ENCODE measurements at regions not wholly inside any gene's neighbourhood (a gene's known extent, or its start where the extent isn't known, plus 50 kb on each side); places are given as distances from the start of the nearest gene placed in this dataset.

- TF ChIP-seq, protein P1, sequence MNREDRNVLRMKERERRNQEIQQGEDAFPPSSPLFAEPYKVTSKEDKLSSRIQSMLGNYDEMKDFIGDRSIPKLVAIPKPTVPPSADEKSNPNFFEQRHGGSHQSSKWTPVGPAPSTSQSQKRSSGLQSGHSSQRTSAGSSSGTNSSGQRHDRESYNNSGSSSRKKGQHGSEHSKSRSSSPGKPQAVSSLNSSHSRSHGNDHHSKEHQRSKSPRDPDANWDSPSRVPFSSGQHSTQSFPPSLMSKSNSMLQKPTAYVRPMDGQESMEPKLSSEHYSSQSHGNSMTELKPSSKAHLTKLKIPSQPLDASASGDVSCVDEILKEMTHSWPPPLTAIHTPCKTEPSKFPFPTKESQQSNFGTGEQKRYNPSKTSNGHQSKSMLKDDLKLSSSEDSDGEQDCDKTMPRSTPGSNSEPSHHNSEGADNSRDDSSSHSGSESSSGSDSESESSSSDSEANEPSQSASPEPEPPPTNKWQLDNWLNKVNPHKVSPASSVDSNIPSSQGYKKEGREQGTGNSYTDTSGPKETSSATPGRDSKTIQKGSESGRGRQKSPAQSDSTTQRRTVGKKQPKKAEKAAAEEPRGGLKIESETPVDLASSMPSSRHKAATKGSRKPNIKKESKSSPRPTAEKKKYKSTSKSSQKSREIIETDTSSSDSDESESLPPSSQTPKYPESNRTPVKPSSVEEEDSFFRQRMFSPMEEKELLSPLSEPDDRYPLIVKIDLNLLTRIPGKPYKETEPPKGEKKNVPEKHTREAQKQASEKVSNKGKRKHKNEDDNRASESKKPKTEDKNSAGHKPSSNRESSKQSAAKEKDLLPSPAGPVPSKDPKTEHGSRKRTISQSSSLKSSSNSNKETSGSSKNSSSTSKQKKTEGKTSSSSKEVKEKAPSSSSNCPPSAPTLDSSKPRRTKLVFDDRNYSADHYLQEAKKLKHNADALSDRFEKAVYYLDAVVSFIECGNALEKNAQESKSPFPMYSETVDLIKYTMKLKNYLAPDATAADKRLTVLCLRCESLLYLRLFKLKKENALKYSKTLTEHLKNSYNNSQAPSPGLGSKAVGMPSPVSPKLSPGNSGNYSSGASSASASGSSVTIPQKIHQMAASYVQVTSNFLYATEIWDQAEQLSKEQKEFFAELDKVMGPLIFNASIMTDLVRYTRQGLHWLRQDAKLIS (CRISPR knock-in tag; IDR thresholded peaks at IDR 0.05; ENCODE audit: borderline replicate concordance), result no peak
- no peak for TF ChIP-seq CTCF (IDR thresholded peaks at IDR 0.05)
- TF ChIP-seq ATF3 (CRISPR knock-in tag; conservative IDR thresholded peaks at IDR 0.05), result no peak
- TF ChIP-seq, protein P2, sequence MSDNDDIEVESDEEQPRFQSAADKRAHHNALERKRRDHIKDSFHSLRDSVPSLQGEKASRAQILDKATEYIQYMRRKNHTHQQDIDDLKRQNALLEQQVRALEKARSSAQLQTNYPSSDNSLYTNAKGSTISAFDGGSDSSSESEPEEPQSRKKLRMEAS (CRISPR knock-in tag; IDR thresholded peaks at IDR 0.05), result no peak
- TF ChIP-seq, protein P3, sequence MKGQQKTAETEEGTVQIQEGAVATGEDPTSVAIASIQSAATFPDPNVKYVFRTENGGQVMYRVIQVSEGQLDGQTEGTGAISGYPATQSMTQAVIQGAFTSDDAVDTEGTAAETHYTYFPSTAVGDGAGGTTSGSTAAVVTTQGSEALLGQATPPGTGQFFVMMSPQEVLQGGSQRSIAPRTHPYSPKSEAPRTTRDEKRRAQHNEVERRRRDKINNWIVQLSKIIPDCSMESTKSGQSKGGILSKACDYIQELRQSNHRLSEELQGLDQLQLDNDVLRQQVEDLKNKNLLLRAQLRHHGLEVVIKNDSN (CRISPR knock-in tag; IDR thresholded peaks at IDR 0.05), result no peak
- no peak for TF ChIP-seq ZNF121 (CRISPR knock-in tag; IDR thresholded peaks at IDR 0.05)
- TF ChIP-seq, protein P4, sequence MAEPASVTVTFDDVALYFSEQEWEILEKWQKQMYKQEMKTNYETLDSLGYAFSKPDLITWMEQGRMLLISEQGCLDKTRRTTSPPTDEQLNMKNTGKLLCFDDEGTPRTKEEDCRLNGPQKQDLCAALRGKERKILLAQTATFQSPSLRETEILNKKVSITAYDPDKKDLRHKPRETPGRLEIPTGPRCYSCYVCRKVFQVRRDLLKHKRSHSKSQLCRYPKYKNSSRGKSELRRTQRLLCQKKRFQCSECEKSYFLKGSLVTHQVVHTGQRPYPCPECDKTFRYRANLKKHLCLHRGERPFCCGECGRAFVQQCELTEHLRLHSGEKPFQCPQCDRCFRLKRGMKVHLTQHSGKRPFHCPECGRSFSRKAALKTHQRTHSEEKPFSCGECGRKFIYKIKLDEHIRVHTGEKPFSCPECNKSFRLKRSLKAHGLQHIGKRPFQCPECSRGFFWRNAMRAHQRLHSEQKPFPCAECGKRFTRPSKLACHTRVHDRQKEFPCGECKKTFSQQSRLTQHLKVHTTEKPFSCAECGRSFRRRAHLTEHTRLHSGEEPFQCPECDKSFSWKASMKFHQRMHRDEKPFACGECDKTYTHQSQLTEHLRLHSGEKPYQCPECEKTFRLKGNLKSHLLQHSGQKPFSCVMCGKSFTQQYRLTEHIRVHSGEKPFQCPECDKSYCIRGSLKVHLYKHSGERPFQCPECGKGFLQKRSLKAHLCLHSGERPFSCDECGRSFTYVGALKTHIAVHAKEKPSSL (CRISPR knock-in tag; conservative IDR thresholded peaks at IDR 0.05), result no peak
- no peak for TF ChIP-seq TEAD4 (CRISPR knock-in tag; IDR thresholded peaks at IDR 0.05)
- no peak for TF ChIP-seq CREB1 (CRISPR knock-in tag; IDR thresholded peaks at IDR 0.05)
- no peak for TF ChIP-seq ATF6 (CRISPR knock-in tag; IDR thresholded peaks at IDR 0.05)
Measured at GRCh38 chr4:95693594-95693993, 144.8 kb upstream of the UNC5C start.

Measured in WTC11 (cell line).